ENCODE measurements at regions not wholly inside any gene's neighbourhood (a gene's known extent, or its start where the extent isn't known, plus 50 kb on each side); places are given as distances from the start of the nearest gene placed in this dataset.
"Not testable (repeated sequence)": the region's sequence is repeated elsewhere in the genome, so short reads cannot be mapped to it uniquely, and the experiment has no call there.

DNA sequence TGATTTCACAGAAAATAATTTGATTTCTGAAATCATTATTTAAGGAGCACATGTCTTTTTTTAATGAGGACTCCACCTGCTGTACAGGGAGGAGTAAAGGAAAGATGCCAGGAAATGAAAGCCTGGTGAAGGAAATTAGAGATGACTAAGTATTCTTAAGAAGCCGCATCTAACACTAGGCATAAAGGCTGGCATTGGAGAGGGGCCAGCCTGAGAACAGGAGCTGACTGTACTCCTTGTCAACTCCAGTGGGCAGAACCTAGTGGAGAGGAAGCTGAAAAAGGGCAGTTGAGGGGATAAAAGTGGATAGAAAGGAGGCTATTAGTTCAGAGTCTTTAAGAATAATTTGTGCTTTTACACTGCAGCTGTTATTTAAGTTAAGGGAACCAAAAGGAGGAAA is 393.0 kb downstream of the PPP1R2C start:
- no peak overlapping the region for H3K4me3 ChIP-seq (ENCODE audit: low read depth, low read length)
- H3K36me3 ChIP-seq (ENCODE audit: control insufficient read depth, insufficient read depth, low read length) = peaks cover 4% of the 10 kb centered on the region
- no peaks in the 10 kb centered on the region for H3K27me3 ChIP-seq (ENCODE audit: control insufficient read depth, insufficient read depth, low read length)
- H3K4me1 ChIP-seq (ENCODE audit: control insufficient read depth, insufficient read depth, low read length) = no peaks in the 10 kb centered on the region
- H3K9ac ChIP-seq (ENCODE audit: low read depth, low read length) = no peak overlapping the region
- no peaks in the 10 kb centered on the region for H3K9me3 ChIP-seq (ENCODE audit: control insufficient read depth, insufficient read depth, low read length)

DNA sequence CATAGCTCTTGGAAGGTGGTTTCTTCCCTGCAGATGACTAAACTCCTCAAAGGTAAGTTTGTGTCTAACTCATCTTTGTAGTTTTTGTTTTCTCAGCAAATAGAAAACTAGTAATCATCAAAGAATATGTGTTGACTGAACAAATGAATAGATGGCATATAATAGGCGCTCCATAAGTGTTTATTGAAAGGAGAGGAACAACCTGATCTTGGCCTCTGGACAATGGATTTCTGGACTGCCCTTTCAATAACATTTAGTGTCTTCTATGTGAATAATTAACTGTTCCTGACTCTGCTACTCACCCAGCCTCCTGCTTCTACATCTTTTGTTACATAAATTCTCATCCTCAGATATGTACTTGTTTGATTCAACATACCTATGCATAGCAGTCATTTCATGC is 399.1 kb downstream of the PPP1R2C start:
- Histone ChIP-seq H3K36me3 (ENCODE audit: control insufficient read depth, insufficient read depth, low read length) (no peaks in the 10 kb centered on the region), H3K27me3 (ENCODE audit: control insufficient read depth, insufficient read depth, low read length) (no peaks in the 10 kb centered on the region), H3K4me1 (ENCODE audit: control insufficient read depth, insufficient read depth, low read length) (no peaks in the 10 kb centered on the region), H3K9ac (ENCODE audit: low read depth, low read length) (no peak overlapping the region), H3K4me3 (ENCODE audit: low read depth, low read length) (no peak overlapping the region), H3K9me3 (ENCODE audit: control insufficient read depth, insufficient read depth, low read length) (no peaks in the 10 kb centered on the region)

DNA sequence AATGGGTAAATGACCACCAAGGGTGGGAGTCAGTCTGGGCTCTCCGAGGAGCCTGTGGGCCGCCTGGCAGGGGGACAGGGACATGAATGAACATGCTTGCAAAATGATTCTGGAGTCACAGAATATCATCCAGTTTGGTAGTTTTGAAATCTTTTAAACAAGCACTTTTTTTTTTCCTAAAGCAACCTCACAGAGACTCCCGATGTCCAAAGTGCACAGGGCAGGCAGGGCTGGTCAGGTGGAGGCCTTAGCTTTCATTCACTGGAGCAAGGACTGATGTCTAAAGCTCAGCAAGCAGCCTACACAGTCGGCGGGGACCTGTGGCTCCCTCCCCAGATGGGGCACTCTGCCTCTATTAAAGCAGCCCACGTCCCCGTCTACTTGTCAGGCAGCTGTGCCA is 402.9 kb downstream of the PPP1R2C start:
- H3K9me3 ChIP-seq (ENCODE audit: control insufficient read depth, insufficient read depth, low read length) = no peaks in the 10 kb centered on the region
- no peaks in the 10 kb centered on the region for H3K4me1 ChIP-seq (ENCODE audit: control insufficient read depth, insufficient read depth, low read length)
- H3K4me3 ChIP-seq (ENCODE audit: low read depth, low read length) = no peak overlapping the region
- H3K9ac ChIP-seq (ENCODE audit: low read depth, low read length) = no peak overlapping the region
- H3K27me3 ChIP-seq (ENCODE audit: control insufficient read depth, insufficient read depth, low read length) = no peaks in the 10 kb centered on the region
- H3K36me3 ChIP-seq (ENCODE audit: control insufficient read depth, insufficient read depth, low read length) = no peaks in the 10 kb centered on the region

DNA sequence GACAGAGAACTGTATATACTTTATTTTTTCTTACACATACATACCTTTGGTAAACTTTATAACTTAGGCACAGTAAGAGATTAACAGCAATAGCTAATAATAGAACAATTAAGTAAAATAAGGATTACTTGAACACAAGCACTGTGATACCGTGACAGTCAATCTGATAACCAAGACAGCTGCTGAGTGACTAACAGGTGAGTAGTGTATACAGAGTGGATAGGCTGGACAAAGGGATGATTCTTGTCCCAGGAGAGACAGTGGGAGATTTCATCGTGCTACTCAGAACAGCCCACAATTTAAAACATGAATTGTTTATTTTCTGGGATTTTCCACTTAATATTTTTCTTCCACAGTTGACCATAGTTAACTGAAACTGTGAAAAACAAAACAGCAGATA is 411.8 kb downstream of the PPP1R2C start:
- Histone ChIP-seq H3K36me3 (ENCODE audit: control insufficient read depth, insufficient read depth, low read length) (no peaks in the 10 kb centered on the region), H3K9me3 (ENCODE audit: control insufficient read depth, insufficient read depth, low read length) (no peaks in the 10 kb centered on the region), H3K4me3 (ENCODE audit: low read depth, low read length) (no peak overlapping the region), H3K27me3 (ENCODE audit: control insufficient read depth, insufficient read depth, low read length) (no peaks in the 10 kb centered on the region), H3K4me1 (ENCODE audit: control insufficient read depth, insufficient read depth, low read length) (no peaks in the 10 kb centered on the region), H3K9ac (ENCODE audit: low read depth, low read length) (no peak overlapping the region)

DNA sequence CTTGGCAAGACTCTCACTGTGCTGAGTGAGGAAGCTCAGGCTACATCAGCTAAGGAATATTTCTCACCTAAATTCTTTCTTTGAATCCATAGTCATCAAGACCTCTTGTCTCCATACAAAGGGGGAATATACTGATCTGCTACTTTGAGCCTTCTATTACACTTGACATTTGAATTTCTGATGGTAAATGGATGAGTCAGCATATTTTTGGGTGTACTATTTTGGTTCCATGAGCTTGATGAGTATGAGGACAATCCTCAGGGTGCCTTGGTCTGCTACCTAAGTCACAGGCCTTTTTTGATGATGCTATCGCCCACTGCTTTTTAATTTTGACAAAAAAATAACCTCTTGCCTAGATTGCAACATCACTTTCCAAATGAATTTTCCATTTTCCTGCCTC is 415.7 kb downstream of the PPP1R2C start:
- Histone ChIP-seq H3K9me3 (ENCODE audit: control insufficient read depth, insufficient read depth, low read length) (no peaks in the 10 kb centered on the region), H3K36me3 (ENCODE audit: control insufficient read depth, insufficient read depth, low read length) (no peaks in the 10 kb centered on the region), H3K27me3 (ENCODE audit: control insufficient read depth, insufficient read depth, low read length) (no peaks in the 10 kb centered on the region), H3K9ac (ENCODE audit: low read depth, low read length) (no peak overlapping the region), H3K4me1 (ENCODE audit: control insufficient read depth, insufficient read depth, low read length) (no peaks in the 10 kb centered on the region), H3K4me3 (ENCODE audit: low read depth, low read length) (no peak overlapping the region)

DNA sequence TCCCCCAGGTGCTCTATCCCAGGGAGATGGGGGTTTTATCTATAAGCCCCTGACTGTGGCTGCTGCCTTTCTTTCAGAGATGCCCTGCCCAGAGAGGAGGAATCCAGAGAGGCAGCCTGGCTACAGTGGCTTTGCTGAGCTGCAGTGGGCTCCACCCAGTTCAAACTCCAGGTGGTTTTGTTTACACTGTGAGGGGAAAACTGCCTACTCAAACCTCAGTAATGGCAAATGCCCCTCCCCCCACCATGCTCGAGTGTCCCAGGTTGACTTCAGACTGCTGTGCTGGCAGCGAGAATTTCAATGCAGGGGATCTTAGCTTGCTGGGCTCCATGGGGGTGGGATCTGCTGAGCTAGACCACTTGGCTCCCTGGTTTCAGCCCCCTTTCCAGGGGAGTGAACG is 419.6 kb upstream of the CASK start:
- H3K4me3 ChIP-seq (ENCODE audit: low read depth, low read length) = not testable (repeated sequence)

More for the DNA sequence above, 419.6 kb upstream of the CASK start:
- not testable (repeated sequence) for H3K36me3 ChIP-seq (ENCODE audit: control insufficient read depth, insufficient read depth, low read length); H3K27me3 ChIP-seq (ENCODE audit: control insufficient read depth, insufficient read depth, low read length); H3K9me3 ChIP-seq (ENCODE audit: control insufficient read depth, insufficient read depth, low read length); H3K4me1 ChIP-seq (ENCODE audit: control insufficient read depth, insufficient read depth, low read length); H3K9ac ChIP-seq (ENCODE audit: low read depth, low read length)
